ENCODE measurements at regions not wholly inside any gene's neighbourhood (a gene's known extent, or its start where the extent isn't known, plus 50 kb on each side); places are given as distances from the start of the nearest gene placed in this dataset.

GRCh38 chr10:34008656-34009055 is 674.2 kb upstream of the NRP1 start:
- Histone ChIP-seq H3K4me2 (replicated peaks; ENCODE audit: low read depth, low read length, poor library complexity, severe bottlenecking) (no peak overlapping the region), H3K27ac (ENCODE audit: low read length in 2 of 2) (no peak overlapping the region), H3K36me3 (replicated peaks in 1 of 2; ENCODE audit: control extremely low read depth in 1 of 2, control insufficient read depth in 1 of 2, extremely low read depth in 1 of 2, insufficient read depth in 2 of 2, low read length in 1 of 2) (no peaks in the 10 kb centered on the region), H3K79me2 (ENCODE audit: control insufficient read depth, insufficient read depth, low read length) (no peaks in the 10 kb centered on the region), H4K20me1 (ENCODE audit: control insufficient read depth, insufficient read depth, low read length, poor library complexity, severe bottlenecking) (no peaks in the 10 kb centered on the region), H3K4me1 (ENCODE audit: control insufficient read depth in 2 of 2, insufficient read depth in 2 of 2, low read length in 2 of 2) (no peaks in the 10 kb centered on the region), H2AFZ (ENCODE audit: insufficient read depth, low read depth, low read length, poor library complexity, severe bottlenecking) (no peak overlapping the region), H3K4me3 (ENCODE audit: control extremely low read depth in 1 of 5, extremely low read depth in 1 of 5, insufficient read depth in 1 of 5, low read depth in 2 of 5, low read length in 4 of 5) (no peak overlapping the region), H3K27me3 (replicated peaks in 1 of 4; ENCODE audit: control extremely low read depth in 1 of 4, control insufficient read depth in 3 of 4, insufficient read depth in 4 of 4, low read length in 3 of 4) (no peaks in the 10 kb centered on the region), H3K9ac (ENCODE audit: low read length) (no peak overlapping the region), H3K9me3 (ENCODE audit: control extremely low read depth in 1 of 3, control insufficient read depth in 2 of 3, insufficient read depth in 1 of 3, low read length in 2 of 3) (no peaks in the 10 kb centered on the region)
- WGBS (ENCODE audit: insufficient coverage): no CpG with 5 or more reads among the region's 1 CpG
- no peak overlapping the region for H3K4me3 Mint-ChIP-seq
- intact Hi-C loops (cut with micrococcal nuclease): no loop called here
- H3K4me1 Mint-ChIP-seq: no peaks in the 10 kb centered on the region
- H3K27ac Mint-ChIP-seq: no peak overlapping the region
- no peak for DNase-seq
- CTCF ChIA-PET: no interaction called here
- no peaks in the 10 kb centered on the region for H3K27me3 Mint-ChIP-seq
- H3K9me3 Mint-ChIP-seq (ENCODE audit: insufficient read depth): peaks cover 2% of the 10 kb centered on the region
- TF ChIP-seq EZH2 (IDR thresholded peaks at IDR 0.05; ENCODE audit: borderline replicate concordance, insufficient read depth, low read depth, low read length, poor library complexity, severe bottlenecking): no peak
- TF ChIP-seq CTCF (IDR thresholded peaks at IDR 0.05): no peak
- no peak for ATAC-seq (ENCODE audit: low read depth)
- POLR2A ChIA-PET: no interaction called here

GRCh38 chr10:34006471-34006870 is 672.0 kb upstream of the NRP1 start:
- Histone ChIP-seq H3K4me2 (replicated peaks; ENCODE audit: low read depth, low read length, poor library complexity, severe bottlenecking) (no peak overlapping the region), H3K79me2 (ENCODE audit: control insufficient read depth, insufficient read depth, low read length) (no peaks in the 10 kb centered on the region), H2AFZ (ENCODE audit: insufficient read depth, low read depth, low read length, poor library complexity, severe bottlenecking) (no peak overlapping the region), H3K9ac (ENCODE audit: low read length) (no peak overlapping the region), H3K27ac (ENCODE audit: low read length in 2 of 2) (no peak overlapping the region), H3K4me1 (ENCODE audit: control insufficient read depth in 2 of 2, insufficient read depth in 2 of 2, low read length in 2 of 2) (no peaks in the 10 kb centered on the region), H3K27me3 (replicated peaks in 1 of 4; ENCODE audit: control extremely low read depth in 1 of 4, control insufficient read depth in 3 of 4, insufficient read depth in 4 of 4, low read length in 3 of 4) (no peaks in the 10 kb centered on the region), H4K20me1 (ENCODE audit: control insufficient read depth, insufficient read depth, low read length, poor library complexity, severe bottlenecking) (no peaks in the 10 kb centered on the region), H3K4me3 (ENCODE audit: control extremely low read depth in 1 of 5, extremely low read depth in 1 of 5, insufficient read depth in 1 of 5, low read depth in 2 of 5, low read length in 4 of 5) (no peak overlapping the region), H3K9me3 (ENCODE audit: control extremely low read depth in 1 of 3, control insufficient read depth in 2 of 3, insufficient read depth in 1 of 3, low read length in 2 of 3) (no peaks in the 10 kb centered on the region), H3K36me3 (replicated peaks in 1 of 2; ENCODE audit: control extremely low read depth in 1 of 2, control insufficient read depth in 1 of 2, extremely low read depth in 1 of 2, insufficient read depth in 2 of 2, low read length in 1 of 2) (no peaks in the 10 kb centered on the region)
- H3K27ac Mint-ChIP-seq: no peak overlapping the region
- ChIA-PET POLR2A (no interaction called here), CTCF (no interaction called here)
- DNase-seq: no peak
- H3K27me3 Mint-ChIP-seq: no peaks in the 10 kb centered on the region
- no peak overlapping the region for H3K4me3 Mint-ChIP-seq
- no peak for ATAC-seq (ENCODE audit: low read depth)
- intact Hi-C loops (cut with micrococcal nuclease): no loop called here
- no CpG with 5 or more reads among the region's 5 CpGs for WGBS (ENCODE audit: insufficient coverage)
- TF ChIP-seq CTCF (IDR thresholded peaks at IDR 0.05) (no peak), EZH2 (IDR thresholded peaks at IDR 0.05; ENCODE audit: borderline replicate concordance, insufficient read depth, low read depth, low read length, poor library complexity, severe bottlenecking) (no peak)
- H3K9me3 Mint-ChIP-seq (ENCODE audit: insufficient read depth): peaks cover 2% of the 10 kb centered on the region
- no peaks in the 10 kb centered on the region for H3K4me1 Mint-ChIP-seq

Measured in B cell (primary cell).